ENCODE measurements at regions not wholly inside any gene's neighbourhood (a gene's known extent, or its start where the extent isn't known, plus 50 kb on each side); places are given as distances from the start of the nearest gene placed in this dataset.

GRCh38 chr1:8194481-8195227 lies 123.3 kb upstream of the SLC45A1 start (continued):
- TF ChIP-seq ZBTB20 (CRISPR knock-in tag; IDR thresholded peaks at IDR 0.05; ENCODE audit: borderline replicate concordance, low read depth) (no peak), FOSL2 (CRISPR knock-in tag; IDR thresholded peaks at IDR 0.05) (peak; percentile 69), ZNF207 (IDR thresholded peaks at IDR 0.05; ENCODE audit: borderline replicate concordance) (no peak), ZNF549 (CRISPR knock-in tag; IDR thresholded peaks at IDR 0.05) (no peak), HNF4G (IDR thresholded peaks at IDR 0.05; ENCODE audit: borderline replicate concordance, low read depth, low read length) (no peak), HNF4G (CRISPR knock-in tag; IDR thresholded peaks at IDR 0.05; ENCODE audit: borderline replicate concordance, low read depth) (no peak), FOXA1 (IDR thresholded peaks at IDR 0.05) (no peak), FOXA1 (CRISPR knock-in tag; IDR thresholded peaks at IDR 0.05) (peak; percentile 61), CEBPB (IDR thresholded peaks at IDR 0.05; ENCODE audit: borderline replicate concordance, low read depth, low read length) (peak; percentile 42; the same call in 1 of the 2 replicates), ZFP36 (IDR thresholded peaks at IDR 0.05; ENCODE audit: borderline replicate concordance, low read depth, low read length, partially characterized antibody) (no peak), ZMYM2 (CRISPR knock-in tag; IDR thresholded peaks at IDR 0.05) (no peak), POGZ (CRISPR knock-in tag; IDR thresholded peaks at IDR 0.05) (no peak), ZNF512B (CRISPR knock-in tag; IDR thresholded peaks at IDR 0.05; ENCODE audit: borderline replicate concordance) (no peak), MEIS2 (CRISPR knock-in tag; IDR thresholded peaks at IDR 0.05) (no peak)
